SK-N-SH (cell line): ENCODE measurements at regions not wholly inside any gene's neighbourhood (a gene's known extent, or its start where the extent isn't known, plus 50 kb on each side); places are given as distances from the start of the nearest gene placed in this dataset.

ENCODE experiments used
- CTCF ChIA-PET: fragments of 300-600, 350-600 bp; formaldehyde crosslinking; extraction: SDS; loops from one replicate; lab custom pipeline; 2021; lab: Yijun Ruan, JAX
- POLR2A ChIA-PET: fragments of 350-600 bp; sonication (Branson Sonifier 250); formaldehyde crosslinking; extraction: SDS; loops from one replicate; lab custom pipeline; 2020; ENCODE audit warnings: antibody characterized with exemption, inconsistent platforms; lab: Yijun Ruan, JAX
- DNase-seq: peaks from one replicate; pipeline ENCODE4 v3.0.0; 2012
- H2AFZ ChIP-seq: fragments of 200-600 bp; sonication (generic); 2 replicates; pipeline ENCODE4 v1.8.1; 2016; ENCODE audit warnings: antibody characterized with exemption, mild to moderate bottlenecking, low read depth
- H3F3A ChIP-seq: fragments of 200-600 bp; sonication (generic); replicated peaks from 2 replicates; pipeline ENCODE3; 2016; ENCODE audit warnings: antibody characterized with exemption, mild to moderate bottlenecking; ENCODE audit not compliant: insufficient read depth
- H3K27ac ChIP-seq, 2 experiments: fragments of 200-500 bp in 1 of 2; fragments of 200-600 bp in 1 of 2; sonication (Bioruptor generic) in 1 of 2; sonication (generic), shearing (Covaris generic) in 1 of 2; 2 replicates each; pipeline versions ENCODE4 v1.5.1 to v1.6.1; 2014 to 2016; ENCODE audit warnings: low read depth in 2 of 2, inconsistent platforms in 1 of 2, low read length in 1 of 2, mild to moderate bottlenecking in 1 of 2, mixed read lengths in 1 of 2
- H3K27me3 ChIP-seq: fragments of 200-600 bp; sonication (generic), shearing (Covaris generic); 2 replicates; pipeline ENCODE4 v1.6.1; 2016; ENCODE audit warnings: mixed run types; ENCODE audit not compliant: insufficient read depth
- H3K36me3 ChIP-seq, 2 experiments: fragments of 200-500 bp in 1 of 2; fragments of 200-600 bp in 1 of 2; sonication (Bioruptor generic) in 1 of 2; sonication (generic) in 1 of 2; replicated peaks in 1 of 2; 2 replicates each; pipeline versions ENCODE3 to v1.5.1; 2014 to 2016; ENCODE audit warnings: low read length in 1 of 2, mild to moderate bottlenecking in 1 of 2; ENCODE audit not compliant: insufficient read depth in 2 of 2, control insufficient read depth in 1 of 2
- H3K4me1 ChIP-seq, 2 experiments: fragments of 200-500 bp in 1 of 2; fragments of 200-600 bp in 1 of 2; sonication (Bioruptor generic) in 1 of 2; sonication (generic), shearing (Covaris generic) in 1 of 2; 2 replicates each; pipeline versions ENCODE4 v1.5.1 to v1.6.1; 2014 to 2016; ENCODE audit warnings: low read depth in 1 of 2, low read length in 1 of 2, mixed run types in 1 of 2; ENCODE audit not compliant: insufficient read depth in 2 of 2, control insufficient read depth in 1 of 2
- H3K4me2 ChIP-seq: fragments of 200-600 bp; sonication (generic), shearing (Covaris generic); 2 replicates; pipeline ENCODE4 v1.6.1; 2017; ENCODE audit warnings: mixed run types
- H3K4me3 ChIP-seq, 2 experiments: fragments of 200-500 bp in 1 of 2; fragments of 200-600 bp in 1 of 2; sonication (Bioruptor generic) in 1 of 2; sonication (generic), shearing (Covaris generic) in 1 of 2; 2 replicates each; pipeline versions ENCODE4 v1.5.1 to v1.8.1; 2014 to 2016; ENCODE audit warnings: low read depth in 2 of 2, inconsistent platforms in 1 of 2, low read length in 1 of 2, mild to moderate bottlenecking in 1 of 2, mixed read lengths in 1 of 2, moderate library complexity in 1 of 2
- H3K79me2 ChIP-seq: fragments of 200-600 bp; sonication (generic); 2 replicates; pipeline ENCODE4 v1.8.1; 2017; ENCODE audit warnings: mild to moderate bottlenecking; ENCODE audit not compliant: insufficient read depth
- H3K9ac ChIP-seq: fragments of 200-600 bp; sonication (generic); 2 replicates; pipeline ENCODE4 v1.6.1; 2017; ENCODE audit warnings: mixed run types
- H3K9me2 ChIP-seq: fragments of 200-600 bp; sonication (generic); 2 replicates; pipeline ENCODE4 v1.6.1; 2017; ENCODE audit warnings: mixed run types
- H3K9me3 ChIP-seq: fragments of 200-600 bp; sonication (generic); 2 replicates; pipeline ENCODE4 v1.6.1; 2017; ENCODE audit warnings: mixed run types, mild to moderate bottlenecking, moderate library complexity
- H4K20me1 ChIP-seq: fragments of 200-600 bp; sonication (generic); 2 replicates; pipeline ENCODE4 v1.6.1; 2017; ENCODE audit warnings: mild to moderate bottlenecking, mixed run types; ENCODE audit not compliant: insufficient read depth
- ELF1 ChIP-seq: IDR thresholded peaks from 2 replicates; pipeline ENCODE4 v1.4.0; 2012
- EZH2phosphoT487 ChIP-seq: fragments of 200-600 bp; sonication (generic); IDR thresholded peaks from 2 replicates; pipeline ENCODE4 v1.6.1; 2017; ENCODE audit warnings: low read depth, mixed run types, mild to moderate bottlenecking, antibody characterized with exemption, moderate library complexity, borderline replicate concordance
- FOSL2 ChIP-seq: IDR thresholded peaks from 2 replicates; pipeline ENCODE4 v1.4.0; 2012; ENCODE audit warnings: low read depth, mild to moderate bottlenecking, moderate library complexity, borderline replicate concordance
- FOXJ3 ChIP-seq: sonication (generic); formaldehyde crosslinking; IDR thresholded peaks from 2 replicates; pipeline ENCODE4 v1.5.1; 2020; ENCODE audit warnings: mild to moderate bottlenecking, missing genetic modification reagents
- FOXM1 ChIP-seq: IDR thresholded peaks from 2 replicates; pipeline ENCODE4 v1.4.0; 2012; ENCODE audit warnings: low read depth, mild to moderate bottlenecking
- GABPA ChIP-seq: IDR thresholded peaks from 2 replicates; pipeline ENCODE4 v1.4.0; 2012; ENCODE audit warnings: low read depth, mild to moderate bottlenecking
- GATA2 ChIP-seq: sonication (generic); formaldehyde crosslinking; IDR thresholded peaks from 2 replicates; pipeline ENCODE4 v1.5.0; 2020; ENCODE audit warnings: mild to moderate bottlenecking, missing genetic modification reagents
- JUND ChIP-seq: IDR thresholded peaks from 2 replicates; pipeline ENCODE4 v1.4.0; 2012
- MXI1 ChIP-seq: IDR thresholded peaks from 2 replicates; pipeline ENCODE4 v1.6.1; 2012; ENCODE audit warnings: mild to moderate bottlenecking, low read depth, low read length, improper control_type of control experiment
- NFIC ChIP-seq: IDR thresholded peaks from 2 replicates; pipeline ENCODE4 v1.4.0; 2012; ENCODE audit warnings: borderline replicate concordance
- RAD21 ChIP-seq: IDR thresholded peaks from 2 replicates; pipeline ENCODE4 v1.6.1; 2012; ENCODE audit warnings: mild to moderate bottlenecking, low read length
- RFX5 ChIP-seq: IDR thresholded peaks from 2 replicates; pipeline ENCODE4 v1.6.1; 2012; ENCODE audit warnings: mild to moderate bottlenecking, improper control_type of control experiment, low read length
- RXRA ChIP-seq: IDR thresholded peaks from 2 replicates; pipeline ENCODE4 v1.4.0; 2012; ENCODE audit warnings: low read depth, mild to moderate bottlenecking, borderline replicate concordance
- TCF12 ChIP-seq: IDR thresholded peaks from 2 replicates; pipeline ENCODE4 v1.4.0; 2012
- TEAD4 ChIP-seq: IDR thresholded peaks from 2 replicates; pipeline ENCODE4 v1.4.0; 2012; ENCODE audit warnings: mild to moderate bottlenecking, borderline replicate concordance; ENCODE audit not compliant: insufficient read depth
- YY1 ChIP-seq: IDR thresholded peaks from 2 replicates; pipeline ENCODE4 v1.4.0; 2012; ENCODE audit warnings: low read depth, mild to moderate bottlenecking
- WGBS: methylation state at CpG from one replicate; pipeline ENCODE4 v1.1.6; 2017; ENCODE audit warnings: low lambda C conversion rate; 5-methylcytosine and 5-hydroxymethylcytosine counted together
- TF ChIP-seq, protein P1 (sequence below): fragments of 150-350 bp; IDR thresholded peaks from 2 replicates; pipeline ENCODE4 v1.6.1; 2016; ENCODE audit warnings: mild to moderate bottlenecking, low read depth, low read length
- TF ChIP-seq, protein P2 (sequence below): fragments of 200-600 bp; sonication (generic); IDR thresholded peaks from 2 replicates; pipeline ENCODE4 v1.6.1; 2017; ENCODE audit warnings: antibody characterized with exemption, mild to moderate bottlenecking, moderate library complexity
- TF ChIP-seq, protein P3 (sequence below): fragments of 150-350 bp; IDR thresholded peaks from 2 replicates; pipeline ENCODE4 v1.6.1; 2017; ENCODE audit warnings: antibody characterized with exemption, low read length, low read depth, borderline replicate concordance

DNA sequence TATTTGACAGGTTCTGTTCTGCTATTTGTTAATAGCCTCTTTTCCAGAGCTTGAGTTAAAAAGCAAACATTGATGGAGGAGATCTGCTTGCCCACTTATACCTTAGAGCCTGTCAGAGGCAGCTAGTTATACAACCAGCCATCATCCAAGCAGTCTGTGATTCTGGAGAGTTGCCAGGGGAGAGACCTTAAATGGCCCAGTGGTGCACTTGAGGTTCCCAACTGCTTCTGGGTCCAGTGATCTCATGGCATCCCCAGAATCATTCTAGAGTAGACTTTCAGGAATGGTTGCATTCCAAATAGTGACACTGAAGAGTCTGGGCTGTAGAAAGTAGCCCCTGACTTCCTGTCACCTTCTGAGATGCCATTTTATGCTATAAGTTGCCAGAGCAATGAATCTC is 160.7 kb downstream of the FHIP1A start:
- Histone ChIP-seq H3K9me3 (no peaks in the 10 kb centered on the region), H3K9me2 (no peaks in the 10 kb centered on the region), H3K27me3 (no peaks in the 10 kb centered on the region), H3K27ac (no peak overlapping the region), H3K4me1 (no peaks in the 10 kb centered on the region; a peak in 1 of 4 replicates), H3K4me3 (no peak overlapping the region), H3K79me2 (no peaks in the 10 kb centered on the region), H4K20me1 (no peaks in the 10 kb centered on the region)
- POLR2A ChIA-PET: no interaction called here
- TF ChIP-seq, protein P1, sequence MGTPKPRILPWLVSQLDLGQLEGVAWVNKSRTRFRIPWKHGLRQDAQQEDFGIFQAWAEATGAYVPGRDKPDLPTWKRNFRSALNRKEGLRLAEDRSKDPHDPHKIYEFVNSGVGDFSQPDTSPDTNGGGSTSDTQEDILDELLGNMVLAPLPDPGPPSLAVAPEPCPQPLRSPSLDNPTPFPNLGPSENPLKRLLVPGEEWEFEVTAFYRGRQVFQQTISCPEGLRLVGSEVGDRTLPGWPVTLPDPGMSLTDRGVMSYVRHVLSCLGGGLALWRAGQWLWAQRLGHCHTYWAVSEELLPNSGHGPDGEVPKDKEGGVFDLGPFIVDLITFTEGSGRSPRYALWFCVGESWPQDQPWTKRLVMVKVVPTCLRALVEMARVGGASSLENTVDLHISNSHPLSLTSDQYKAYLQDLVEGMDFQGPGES: no peak
- TF ChIP-seq, all 33 proteins: peak for 0
- Histone ChIP-seq H3K4me2 (no peak overlapping the region), H3K36me3 (no peaks in the 10 kb centered on the region), H3F3A (no peaks in the 10 kb centered on the region), H2AFZ (no peak overlapping the region), H3K9ac (no peak overlapping the region)
- CTCF ChIA-PET: no interaction called here
- no peak for DNase-seq

DNA sequence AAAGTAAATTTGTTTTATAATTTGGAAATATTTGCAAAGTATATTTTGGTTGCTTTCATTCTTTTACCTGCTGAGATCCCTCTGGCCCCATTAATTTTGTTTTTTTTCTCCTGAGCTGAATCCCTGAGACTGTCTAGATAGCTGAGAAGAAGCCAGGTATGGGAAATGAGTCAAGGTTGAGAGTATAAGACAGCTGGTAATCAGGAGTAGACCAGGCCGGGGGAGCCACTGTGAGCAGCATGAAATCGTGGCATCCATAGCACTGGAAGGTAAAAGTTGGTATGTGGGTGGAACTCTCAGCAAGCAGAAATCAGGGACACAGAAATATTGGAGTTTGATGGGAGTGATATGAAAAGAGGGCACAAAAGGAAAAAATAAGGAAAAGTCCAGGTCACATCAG is 164.5 kb downstream of the FHIP1A start:
- CTCF ChIA-PET: interaction anchor here (1.8 kb wide), 1 partner anchor 30 kb away, joined by 5 read pairs; no protein-coding TSS in a partner anchor

More for the DNA sequence above, 164.5 kb downstream of the FHIP1A start:
- H3K9ac ChIP-seq: no peak overlapping the region
- WGBS: 87% methylated on average over 2 of the region's 2 CpGs
- H2AFZ ChIP-seq: no peak overlapping the region
- no peaks in the 10 kb centered on the region for H3K79me2 ChIP-seq
- no peaks in the 10 kb centered on the region for H4K20me1 ChIP-seq
- H3K27me3 ChIP-seq: no peaks in the 10 kb centered on the region
- POLR2A ChIA-PET: no interaction called here
- no peak overlapping the region for H3K4me2 ChIP-seq
- H3K27ac ChIP-seq: no peak overlapping the region
- no peaks in the 10 kb centered on the region; a peak in 1 of 4 replicates for H3K4me1 ChIP-seq
- H3K9me2 ChIP-seq: no peaks in the 10 kb centered on the region
- H3K4me3 ChIP-seq: no peak overlapping the region
- TF ChIP-seq FOXJ3 (CRISPR knock-in tag) (no peak), JUND (no peak), TCF12 (no peak), EZH2phosphoT487 (no peak), NFIC (no peak), GATA2 (CRISPR knock-in tag) (no peak), MXI1 (no peak), GABPA (no peak), RXRA (no peak), TEAD4 (no peak), RAD21 (no peak), YY1 (no peak), FOSL2 (no peak), RFX5 (no peak), ELF1 (no peak), FOXM1 (no peak)
- TF ChIP-seq, protein P1: no peak
- TF ChIP-seq, protein P2, sequence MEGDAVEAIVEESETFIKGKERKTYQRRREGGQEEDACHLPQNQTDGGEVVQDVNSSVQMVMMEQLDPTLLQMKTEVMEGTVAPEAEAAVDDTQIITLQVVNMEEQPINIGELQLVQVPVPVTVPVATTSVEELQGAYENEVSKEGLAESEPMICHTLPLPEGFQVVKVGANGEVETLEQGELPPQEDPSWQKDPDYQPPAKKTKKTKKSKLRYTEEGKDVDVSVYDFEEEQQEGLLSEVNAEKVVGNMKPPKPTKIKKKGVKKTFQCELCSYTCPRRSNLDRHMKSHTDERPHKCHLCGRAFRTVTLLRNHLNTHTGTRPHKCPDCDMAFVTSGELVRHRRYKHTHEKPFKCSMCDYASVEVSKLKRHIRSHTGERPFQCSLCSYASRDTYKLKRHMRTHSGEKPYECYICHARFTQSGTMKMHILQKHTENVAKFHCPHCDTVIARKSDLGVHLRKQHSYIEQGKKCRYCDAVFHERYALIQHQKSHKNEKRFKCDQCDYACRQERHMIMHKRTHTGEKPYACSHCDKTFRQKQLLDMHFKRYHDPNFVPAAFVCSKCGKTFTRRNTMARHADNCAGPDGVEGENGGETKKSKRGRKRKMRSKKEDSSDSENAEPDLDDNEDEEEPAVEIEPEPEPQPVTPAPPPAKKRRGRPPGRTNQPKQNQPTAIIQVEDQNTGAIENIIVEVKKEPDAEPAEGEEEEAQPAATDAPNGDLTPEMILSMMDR: no peak
- TF ChIP-seq, protein P3, sequence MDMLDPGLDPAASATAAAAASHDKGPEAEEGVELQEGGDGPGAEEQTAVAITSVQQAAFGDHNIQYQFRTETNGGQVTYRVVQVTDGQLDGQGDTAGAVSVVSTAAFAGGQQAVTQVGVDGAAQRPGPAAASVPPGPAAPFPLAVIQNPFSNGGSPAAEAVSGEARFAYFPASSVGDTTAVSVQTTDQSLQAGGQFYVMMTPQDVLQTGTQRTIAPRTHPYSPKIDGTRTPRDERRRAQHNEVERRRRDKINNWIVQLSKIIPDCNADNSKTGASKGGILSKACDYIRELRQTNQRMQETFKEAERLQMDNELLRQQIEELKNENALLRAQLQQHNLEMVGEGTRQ: no peak
- H3F3A ChIP-seq: no peaks in the 10 kb centered on the region
- H3K36me3 ChIP-seq: no peaks in the 10 kb centered on the region
- DNase-seq: no peak
- H3K9me3 ChIP-seq: no peaks in the 10 kb centered on the region
